Tibial nerve (tissue), 4 donors: ENCODE measurements at regions not wholly inside any gene's neighbourhood (a gene's known extent, or its start where the extent isn't known, plus 50 kb on each side); places are given as distances from the start of the nearest gene placed in this dataset.
"Not testable (repeated sequence)": the region's sequence is repeated elsewhere in the genome, so short reads cannot be mapped to it uniquely, and the experiment has no call there.

ENCODE experiments used
- DNase-seq, 2 donors: peaks; one replicate each; pipeline ENCODE4 v3.0.0-alpha.2; 2019; ENCODE audit warnings: low spot score in 2 of 2
- H3K27ac ChIP-seq, 4 donors: fragments of 200-600 bp; sonication (generic) in 3 of 4; one replicate each; pipeline ENCODE4 v1.5.1; 2017 to 2019; ENCODE audit warnings: mild to moderate bottlenecking in 1 of 4
- H3K27me3 ChIP-seq, 2 donors: fragments of 200-600 bp; sonication (generic) in 1 of 2; one replicate each; pipeline versions ENCODE4 v1.5.1 to v1.6.0; 2017 to 2019
- H3K36me3 ChIP-seq, 3 donors: fragments of 200-600 bp; sonication (generic); one replicate each; pipeline ENCODE4 v1.5.1; 2018 to 2019
- H3K4me1 ChIP-seq, 4 donors: fragments of 200-600 bp; sonication (generic) in 3 of 4; one replicate each; pipeline ENCODE4 v1.5.1; 2017 to 2019
- H3K4me3 ChIP-seq, 4 donors: fragments of 200-600 bp; sonication (generic) in 3 of 4; one replicate each; pipeline ENCODE4 v1.5.1; 2017 to 2019; ENCODE audit warnings: mild to moderate bottlenecking in 1 of 4, moderate library complexity in 1 of 4
- H3K9me3 ChIP-seq, 4 donors: fragments of 200-600 bp; sonication (generic) in 3 of 4; one replicate each; pipeline ENCODE4 v1.5.1; 2017 to 2019
- CTCF ChIP-seq, 5 experiments: fragments of 200-600 bp in 3 of 5; fragments of 450-650 bp in 2 of 5; sonication (generic) in 3 of 5; IDR thresholded peaks; one replicate each; pipeline ENCODE4 v1.5.1; 2016 to 2019; ENCODE audit warnings: antibody characterized with exemption in 5 of 5, mild to moderate bottlenecking in 3 of 5, moderate library complexity in 2 of 5
- EP300 ChIP-seq, 2 donors: sonication (generic); formaldehyde crosslinking; IDR thresholded peaks; one replicate each; pipeline ENCODE4 v1.6.1; 2017; ENCODE audit warnings: antibody characterized with exemption in 2 of 2, mild to moderate bottlenecking in 1 of 2
- POLR2A ChIP-seq, 2 donors: fragments of 450-650 bp; IDR thresholded peaks; one replicate each; pipeline ENCODE4 v1.6.1; 2017; ENCODE audit warnings: antibody characterized with exemption in 2 of 2, mild to moderate bottlenecking in 2 of 2, moderate library complexity in 2 of 2
- WGBS, 2 donors: methylation state at CpG; one replicate each; pipeline ENCODE4 v1.1.5; 2018; 5-methylcytosine and 5-hydroxymethylcytosine counted together

GRCh38 chr20:19129976-19130612, 82.3 kb upstream of the SLC24A3 start:
- no peaks in the 10 kb centered on the region for H3K27me3 ChIP-seq
- no peak for DNase-seq
- H3K9me3 ChIP-seq = peaks cover 0 to 13% (median 0%) of the 10 kb centered on the region in 4 donors
- TF ChIP-seq CTCF (IDR thresholded peaks at IDR 0.05) (no peak), EP300 (IDR thresholded peaks at IDR 0.05) (no peak), POLR2A (IDR thresholded peaks at IDR 0.05) (no peak)
- no peak overlapping the region for H3K4me3 ChIP-seq
- no peaks in the 10 kb centered on the region for H3K36me3 ChIP-seq
- H3K27ac ChIP-seq = no peak overlapping the region
- H3K4me1 ChIP-seq = no peaks in the 10 kb centered on the region
- 73 to 74% methylated on average over 5 of the region's 5 CpGs for WGBS, 2 donors

GRCh38 chr20:19130613-19130984, 81.8 kb upstream of the SLC24A3 start:
- TF ChIP-seq CTCF (IDR thresholded peaks at IDR 0.05) (no peak), EP300 (IDR thresholded peaks at IDR 0.05) (no peak), POLR2A (IDR thresholded peaks at IDR 0.05) (no peak)
- Histone ChIP-seq H3K4me1 (no peaks in the 10 kb centered on the region), H3K9me3 (peaks cover 0 to 17% (median 0%) of the 10 kb centered on the region in 4 donors), H3K4me3 (no peak overlapping the region), H3K27ac (no peak overlapping the region), H3K27me3 (no peaks in the 10 kb centered on the region), H3K36me3 (no peaks in the 10 kb centered on the region)
- WGBS, 2 donors = 85 to 91% methylated on average over 4 of the region's 4 CpGs
- DNase-seq = no peak

GRCh38 chr20:19137641-19138040, 74.8 kb upstream of the SLC24A3 start:
- H3K27ac ChIP-seq = no peak overlapping the region
- H3K4me3 ChIP-seq = no peak overlapping the region
- H3K27me3 ChIP-seq = no peaks in the 10 kb centered on the region
- no peaks in the 10 kb centered on the region for H3K36me3 ChIP-seq
- TF ChIP-seq EP300 (IDR thresholded peaks at IDR 0.05) (no peak), POLR2A (IDR thresholded peaks at IDR 0.05) (no peak), CTCF (IDR thresholded peaks at IDR 0.05) (no peak)
- H3K4me1 ChIP-seq = no peaks in the 10 kb centered on the region
- DNase-seq = no peak
- peaks cover 0 to 34% (median 0%) of the 10 kb centered on the region in 4 donors for H3K9me3 ChIP-seq
- 55 to 66% methylated on average over 3 of the region's 3 CpGs for whole genome bisulfite sequencing, 2 donors

GRCh38 chr20:19138758-19139157, 73.7 kb upstream of the SLC24A3 start:
- TF ChIP-seq CTCF (IDR thresholded peaks at IDR 0.05) (no peak), POLR2A (IDR thresholded peaks at IDR 0.05) (no peak), EP300 (IDR thresholded peaks at IDR 0.05) (no peak)
- H3K27me3 ChIP-seq = no peaks in the 10 kb centered on the region
- 53 to 62% methylated on average over 1 of the region's 1 CpG for WGBS, 2 donors
- no peaks in the 10 kb centered on the region for H3K4me1 ChIP-seq
- no peaks in the 10 kb centered on the region for H3K36me3 ChIP-seq
- peaks cover 0 to 32% (median 0%) of the 10 kb centered on the region in 4 donors for H3K9me3 ChIP-seq
- no peak for DNase-seq
- H3K27ac ChIP-seq = no peak overlapping the region
- H3K4me3 ChIP-seq = no peak overlapping the region

- not testable (repeated sequence) for H3K27me3 ChIP-seq, H3K4me1 ChIP-seq, H3K36me3 ChIP-seq, H3K27ac ChIP-seq, DNase-seq, H3K4me3 ChIP-seq
- H3K9me3 ChIP-seq = peaks cover 0 to 26% (median 0%) of the 10 kb centered on the region in 4 donors
- 86% methylated on average over 2 of the region's 2 CpGs for WGBS, 2 donors
Measured at GRCh38 chr20:19139584-19139983, 72.9 kb upstream of the SLC24A3 start.

GRCh38 chr20:19141998-19142397, 70.4 kb upstream of the SLC24A3 start:
- no peaks in the 10 kb centered on the region for H3K4me1 ChIP-seq
- no peak overlapping the region for H3K27ac ChIP-seq
- TF ChIP-seq CTCF (IDR thresholded peaks at IDR 0.05) (no peak), POLR2A (IDR thresholded peaks at IDR 0.05) (no peak), EP300 (IDR thresholded peaks at IDR 0.05) (no peak)
- no peaks in the 10 kb centered on the region for H3K36me3 ChIP-seq
- H3K9me3 ChIP-seq = peaks cover 0 to 12% (median 0%) of the 10 kb centered on the region in 4 donors
- no peak for DNase-seq
- no peak overlapping the region for H3K4me3 ChIP-seq
- 70 to 79% methylated on average over 3 of the region's 3 CpGs for WGBS, 2 donors
- no peaks in the 10 kb centered on the region for H3K27me3 ChIP-seq
